ENCODE measurements at regions not wholly inside any gene's neighbourhood (a gene's known extent, or its start where the extent isn't known, plus 50 kb on each side); places are given as distances from the start of the nearest gene placed in this dataset.

GRCh38 chr2:10985901-10986535 lies 74.3 kb downstream of the KCNF1 start:
- no peak for DNase-seq

GRCh38 chr2:10987439-10987838 lies 75.7 kb downstream of the KCNF1 start:
- no peak for DNase-seq

- DNase-seq: no peak
Observed at GRCh38 chr2:10987861-10988260, 76.1 kb downstream of the KCNF1 start.

DNA sequence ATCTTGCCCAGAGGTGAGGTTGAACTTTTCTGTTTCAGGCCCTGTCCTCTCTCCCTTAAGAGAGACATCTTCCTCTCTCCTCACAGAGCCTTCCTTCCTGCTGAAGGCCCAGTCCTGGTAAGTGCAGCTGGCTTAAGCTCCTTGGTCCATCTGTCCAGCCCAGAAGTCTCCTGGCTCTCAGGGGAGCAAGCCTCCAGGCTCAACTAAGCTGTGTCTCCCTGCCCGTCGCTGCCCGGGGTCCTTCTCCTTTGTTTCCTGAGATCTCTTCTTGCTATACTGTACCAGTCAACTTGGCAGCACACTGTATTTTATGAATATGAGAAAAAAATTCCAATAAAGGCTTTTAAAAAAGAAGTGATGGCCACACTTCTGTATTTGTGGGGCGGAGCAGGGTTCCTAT lies 77.4 kb downstream of the KCNF1 start:
- no peak for DNase-seq

- no peak for DNase-seq
Observed at GRCh38 chr2:10989782-10990181, 78.0 kb downstream of the KCNF1 start.

- DNase-seq: no peak
Observed at GRCh38 chr2:10990561-10991111, 78.9 kb downstream of the KCNF1 start.

- DNase-seq: no peak
Observed at GRCh38 chr2:10992023-10992791, 80.5 kb downstream of the KCNF1 start.

- DNase-seq: no peak
Observed at GRCh38 chr2:10993001-10993481, 81.3 kb downstream of the KCNF1 start.

DNA sequence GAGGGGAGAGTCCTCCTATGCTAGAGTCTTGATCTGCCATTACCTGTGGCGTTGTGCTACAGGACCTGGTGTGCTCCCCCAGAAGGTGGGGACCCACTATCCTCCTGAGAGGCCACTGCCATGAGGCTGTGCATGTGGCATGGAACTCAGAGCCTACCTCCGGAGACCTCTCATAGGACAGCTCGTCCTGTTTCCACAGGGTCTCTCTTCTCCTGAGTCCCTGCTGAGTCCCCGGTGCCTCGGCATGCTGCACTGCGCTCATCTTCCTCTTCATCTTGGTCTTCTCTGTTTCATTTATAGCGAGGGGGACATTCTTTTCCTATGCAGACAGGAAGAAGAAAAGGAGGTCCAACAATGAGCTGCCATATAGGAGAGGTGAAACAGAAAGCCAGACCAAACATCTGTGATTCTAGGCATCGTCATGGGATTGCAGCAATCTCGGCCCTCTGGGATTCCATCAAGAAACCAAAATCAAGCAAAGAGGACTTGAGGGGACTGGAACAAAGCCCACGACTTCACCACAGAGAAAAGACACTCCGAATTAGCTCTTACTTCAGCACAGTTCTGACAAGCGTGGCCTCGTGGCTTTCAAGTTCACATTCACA lies 83.7 kb downstream of the KCNF1 start:
- no peak for DNase-seq

DNA sequence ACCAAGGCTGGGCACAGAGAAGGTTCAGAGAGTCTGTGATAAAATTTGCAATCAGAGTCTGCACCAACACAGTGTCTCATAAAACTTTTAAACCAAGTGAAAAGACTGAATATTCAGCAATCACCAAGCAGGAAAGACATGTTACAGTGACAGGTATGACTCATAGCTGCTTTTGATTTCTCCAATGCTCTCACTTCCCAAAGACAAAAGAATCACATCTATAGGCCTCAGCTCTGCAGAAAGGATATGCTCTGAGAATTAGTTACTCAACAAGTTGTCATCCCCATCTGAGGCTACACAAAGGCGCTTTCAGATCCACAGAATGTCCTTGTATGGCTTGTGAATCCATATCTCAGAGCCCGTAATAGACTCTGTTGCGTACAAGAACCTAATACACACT lies 92.5 kb downstream of the KCNF1 start:
- no peak for DNase-seq

GRCh38 chr2:11005032-11005431 lies 93.3 kb downstream of the KCNF1 start:
- DNase-seq: no peak

- DNase-seq: no peak
Observed at GRCh38 chr2:11006191-11006590, 94.5 kb downstream of the KCNF1 start.

- peak; percentile 21 for DNase-seq
Observed at GRCh38 chr2:11007331-11008264, 95.9 kb downstream of the KCNF1 start.

- DNase-seq: peak; percentile 57
Observed at GRCh38 chr2:11008773-11009172, 97.0 kb downstream of the KCNF1 start.

- no peak for DNase-seq
Observed at GRCh38 chr2:11009176-11009575, 97.4 kb downstream of the KCNF1 start.

DNA sequence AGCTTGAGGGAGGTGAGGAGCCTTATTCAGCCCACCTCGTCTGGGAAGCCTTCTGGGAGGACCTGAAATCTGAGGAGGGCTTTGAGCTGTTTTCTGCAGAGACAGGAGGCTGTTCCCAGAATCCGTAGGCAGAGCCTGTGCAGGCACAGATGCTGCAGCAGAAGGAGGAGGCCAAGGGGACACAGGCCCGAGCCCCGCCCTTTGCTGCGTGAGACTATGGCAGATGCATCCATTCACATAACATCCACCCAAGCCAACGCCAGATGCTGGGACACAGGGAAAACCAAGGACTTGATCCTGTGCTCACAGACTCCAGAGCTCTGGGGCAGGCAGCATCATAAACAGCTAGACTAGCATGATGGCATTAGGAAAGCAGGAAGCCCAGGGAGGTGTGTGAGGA lies 98.2 kb downstream of the KCNF1 start:
- DNase-seq: peak; percentile 98

- no peak for DNase-seq
Observed at GRCh38 chr2:11011359-11011758, 99.6 kb downstream of the KCNF1 start.

GRCh38 chr2:11012131-11012693 lies 100.5 kb downstream of the KCNF1 start:
- peak; percentile 68 for DNase-seq

DNA sequence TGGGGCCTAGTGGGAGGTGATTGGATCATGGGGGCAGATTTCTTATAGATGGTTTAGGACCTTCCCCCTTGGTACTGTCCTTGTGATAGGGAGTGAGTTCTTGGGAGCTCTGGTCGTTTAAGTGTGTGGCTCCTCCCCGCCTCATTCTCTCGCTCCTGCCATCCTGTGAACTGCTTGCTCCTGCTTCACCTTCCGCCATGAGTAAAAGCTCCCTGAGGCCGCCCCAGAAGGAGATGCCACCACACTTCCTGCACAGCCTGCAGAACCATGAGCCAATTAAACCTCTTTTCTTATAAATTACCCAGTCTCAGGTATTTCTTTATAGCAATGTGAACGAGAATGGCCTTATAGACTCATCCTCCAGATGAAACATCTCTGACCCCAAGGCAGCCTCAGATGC lies 101.5 kb downstream of the KCNF1 start:
- no peak for DNase-seq

GRCh38 chr2:11014026-11014425 lies 102.3 kb downstream of the KCNF1 start:
- DNase-seq: no peak

DNA sequence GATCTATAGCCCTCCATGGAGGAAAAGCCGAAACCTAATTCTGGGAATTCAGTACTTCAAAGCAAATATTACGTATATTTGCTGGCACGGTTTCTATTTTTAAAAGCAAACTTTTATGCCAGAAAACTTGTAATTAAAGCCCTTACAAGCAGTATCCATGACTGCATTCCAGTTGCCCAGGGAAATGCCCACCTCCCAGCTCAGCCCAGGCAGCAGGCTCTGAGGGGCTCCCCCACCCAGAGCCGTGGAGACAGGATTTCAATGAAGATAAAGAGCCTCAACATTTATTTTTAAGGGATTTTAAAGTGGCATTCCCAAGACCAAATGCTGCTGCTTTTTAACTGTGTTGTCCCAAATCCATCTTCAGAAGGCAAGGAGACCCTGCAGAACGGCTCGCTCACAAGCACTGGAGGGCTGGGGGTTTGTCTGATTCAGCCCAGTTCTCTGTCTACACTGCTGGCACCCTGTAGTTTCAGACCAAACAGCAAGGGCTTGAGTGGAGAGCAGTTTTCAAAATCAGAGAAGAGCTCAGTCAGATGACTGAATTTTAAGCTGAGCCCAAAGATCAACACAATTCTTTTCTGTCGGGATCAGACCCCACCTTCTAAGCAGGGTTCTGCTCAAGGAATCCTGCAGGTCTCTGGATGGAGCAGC lies 105.1 kb downstream of the KCNF1 start:
- no peak for DNase-seq

- no peak for DNase-seq
Observed at GRCh38 chr2:11017921-11018320, 106.2 kb downstream of the KCNF1 start.
